K562 (cell line): ENCODE measurements at regions not wholly inside any gene's neighbourhood (a gene's known extent, or its start where the extent isn't known, plus 50 kb on each side); places are given as distances from the start of the nearest gene placed in this dataset.

ENCODE experiments used
- ATAC-seq: fragments of 200-7000 bp; cut with Tn5 transposase; 3 replicates; pipeline ENCODE4 v1.9.1; 2020; ENCODE audit warnings: moderate library complexity
- BruUV-seq: library from RNA; stranded (reverse); fragments of 400-500 nt; replicated peaks from 2 replicates; lab custom pipeline; 2021; lab: Mats Ljungman, UMichigan
- CTCF ChIA-PET: fragments of 300-600 bp; formaldehyde crosslinking; extraction: SDS; loops from one replicate; lab custom pipeline; 2021; ENCODE audit warnings: low intra/inter-chr PET ratio; lab: Yijun Ruan, JAX
- POLR2A ChIA-PET: fragments of 300-600, 350-650 bp; sonication (Branson Sonifier 250); formaldehyde crosslinking; extraction: SDS; loops from one replicate; lab custom pipeline; 2021; ENCODE audit warnings: antibody characterized with exemption, inconsistent platforms; lab: Yijun Ruan, JAX
- DNase-seq, 4 experiments: peaks; one replicate each; pipeline versions ENCODE4 v3.0.0 to v3.0.0-alpha.2; 2011 to 2018; ENCODE audit warnings: low spot score in 3 of 4, mixed read lengths in 3 of 4; ENCODE audit errors: extremely low read depth in 1 of 4
- FAIRE-seq: peaks from 2 replicates; lab custom pipeline; 2011; peaks lifted over from hg19 to GRCh38; lab: Jason Lieb, UNC
- H2AFZ ChIP-seq: 2 replicates; pipeline ENCODE4 v1.6.0; 2011; ENCODE audit warnings: low read depth, low read length, control low read depth, inconsistent platforms
- H3K27ac ChIP-seq: fragments of 200-600 bp; 3 replicates; pipeline ENCODE4 v1.8.0; 2011; ENCODE audit warnings: low read depth, mild to moderate bottlenecking, control low read depth, inconsistent platforms, low read length, moderate library complexity, mixed read lengths; ENCODE audit errors: extremely low read depth
- H3K27me3 ChIP-seq, 2 experiments: fragments of 300-600 bp in 1 of 2; 2 replicates in 1 of 2; 3 replicates in 1 of 2; pipeline versions ENCODE4 v1.6.0 to v1.8.0; 2011; ENCODE audit warnings: inconsistent platforms in 2 of 2, low read length in 2 of 2, mild to moderate bottlenecking in 1 of 2, mixed read lengths in 1 of 2, moderate library complexity in 1 of 2; ENCODE audit not compliant: control insufficient read depth in 2 of 2, insufficient read depth in 2 of 2
- H3K36me3 ChIP-seq: fragments of 300-600 bp; 3 replicates; pipeline ENCODE4 v1.8.0; 2011; ENCODE audit warnings: mild to moderate bottlenecking, low read length, inconsistent platforms; ENCODE audit not compliant: control insufficient read depth, insufficient read depth
- H3K4me1 ChIP-seq, 2 experiments: fragments of 200-600 bp in 1 of 2; replicated peaks in 1 of 2; 2 replicates in 1 of 2; 3 replicates in 1 of 2; pipeline versions ENCODE4 v1.5.1 to v1.8.0; 2011; ENCODE audit warnings: inconsistent platforms in 2 of 2, low read length in 2 of 2, mild to moderate bottlenecking in 1 of 2, mixed read lengths in 1 of 2, moderate library complexity in 1 of 2; ENCODE audit not compliant: control insufficient read depth in 2 of 2, insufficient read depth in 2 of 2
- H3K4me2 ChIP-seq: 2 replicates; pipeline ENCODE4 v1.6.1; 2011; ENCODE audit warnings: low read length, control low read depth, inconsistent platforms, mixed read lengths; ENCODE audit not compliant: insufficient read depth
- H3K4me3 ChIP-seq: fragments of 200-600 bp; sonication (generic), shearing (Covaris generic); 2 replicates; pipeline ENCODE4 v1.5.1; 2016; ENCODE audit warnings: control low read depth, inconsistent platforms
- H3K79me2 ChIP-seq: fragments of 200-600 bp; 3 replicates; pipeline ENCODE4 v1.8.0; 2011; ENCODE audit warnings: low read length, inconsistent platforms; ENCODE audit not compliant: control insufficient read depth, insufficient read depth
- H3K9ac ChIP-seq, 2 experiments: 2 replicates each; pipeline versions ENCODE4 v1.6.0 to v1.6.1; 2011; ENCODE audit warnings: low read depth in 2 of 2, low read length in 2 of 2, control low read depth in 1 of 2, inconsistent platforms in 1 of 2, mild to moderate bottlenecking in 1 of 2, mixed read lengths in 1 of 2; ENCODE audit not compliant: insufficient read depth in 1 of 2
- H3K9me1 ChIP-seq: one replicate; pipeline ENCODE4 v1.6.0; 2011; ENCODE audit warnings: inconsistent platforms, mild to moderate bottlenecking, low read length, moderate library complexity; ENCODE audit not compliant: control insufficient read depth, insufficient read depth
- H3K9me3 ChIP-seq: replicated peaks from 2 replicates; pipeline ENCODE4 v1.5.1; 2011; ENCODE audit warnings: low read depth, low read length, inconsistent platforms; ENCODE audit not compliant: control insufficient read depth, insufficient read depth
- H4K20me1 ChIP-seq: replicated peaks from 2 replicates; pipeline ENCODE4 v1.6.1; 2011; ENCODE audit warnings: low read length, inconsistent platforms, mixed read lengths; ENCODE audit not compliant: control insufficient read depth, insufficient read depth
- FOXA1 ChIP-seq: fragments of 450-650 bp; IDR thresholded peaks from 2 replicates; pipeline ENCODE4 v1.6.1; 2016; ENCODE audit warnings: mild to moderate bottlenecking, borderline replicate concordance
- FOXJ2 ChIP-seq: fragments of 200-800 bp; sonication (Bioruptor generic); IDR thresholded peaks from 2 replicates; pipeline ENCODE4 v1.6.1; 2016; ENCODE audit warnings: missing genetic modification characterization, missing compliant biosample characterization
- GATAD2A ChIP-seq: fragments of 450-650 bp; IDR thresholded peaks from 2 replicates; pipeline ENCODE4 v1.6.1; 2017
- KAT8 ChIP-seq: fragments of 450-650 bp; IDR thresholded peaks from 2 replicates; pipeline ENCODE4 v1.6.1; 2016; ENCODE audit warnings: low read depth, mild to moderate bottlenecking
- KLF1 ChIP-seq: fragments of 450-650 bp; IDR thresholded peaks from 2 replicates; pipeline ENCODE4 v1.6.1; 2016; ENCODE audit warnings: missing genetic modification characterization, missing compliant biosample characterization
- NELFE ChIP-seq: IDR thresholded peaks from 2 replicates; pipeline ENCODE4 v1.6.1; 2011; ENCODE audit warnings: mild to moderate bottlenecking; ENCODE audit not compliant: insufficient read depth, insufficient read length
- SAP30 ChIP-seq: fragments of 200-600 bp; sonication (generic); IDR thresholded peaks from 2 replicates; pipeline ENCODE4 v1.6.1; 2012; ENCODE audit warnings: borderline replicate concordance, low read depth, mild to moderate bottlenecking, moderate library complexity, low read length, control low read depth, inconsistent platforms; ENCODE audit not compliant: insufficient read depth, poor library complexity, severe bottlenecking
- SIRT6 ChIP-seq: IDR thresholded peaks from one replicate; pipeline ENCODE4 v1.6.1; 2012; ENCODE audit warnings: low read depth, mild to moderate bottlenecking, control low read depth, inconsistent platforms, low read length, moderate library complexity
- SMAD1 ChIP-seq: fragments of 150-350 bp; IDR thresholded peaks from 2 replicates; pipeline ENCODE4 v1.6.1; 2014; ENCODE audit warnings: low read length, low read depth; ENCODE audit not compliant: partially characterized antibody
- ZKSCAN1 ChIP-seq: fragments of 150-350 bp; IDR thresholded peaks from 2 replicates; pipeline ENCODE4 v1.6.1; 2016; ENCODE audit warnings: low read depth, low read length
- ZNF584 ChIP-seq: fragments of 200-800 bp; sonication (Bioruptor generic); IDR thresholded peaks from 2 replicates; pipeline ENCODE4 v1.6.1; 2016; ENCODE audit warnings: low read depth, mild to moderate bottlenecking, missing genetic modification characterization, missing compliant biosample characterization
- ZNF644 ChIP-seq: fragments of 200-800 bp; sonication (Bioruptor generic); IDR thresholded peaks from 2 replicates; pipeline ENCODE4 v1.6.1; 2016; ENCODE audit warnings: low read depth, missing genetic modification characterization, missing compliant biosample characterization
- WGBS: fragments of 100-300 bp; shearing (Covaris generic); methylation state at CpG from one replicate; pipeline ENCODE4 v1.1.6; 2016; ENCODE audit warnings: low coverage, mixed read lengths; ENCODE audit not compliant: insufficient coverage; ENCODE audit errors: missing lambda C conversion rate; 5-methylcytosine and 5-hydroxymethylcytosine counted together
- in situ Hi-C: fragments of 300-500 bp; cut with MboI; formaldehyde crosslinking; loops from 4 replicates; pipeline ENCODE4 v1.15.0; 2018; ENCODE audit warnings: inconsistent platforms, mixed read lengths
- intact Hi-C: fragments of 100-400 bp; cut with micrococcal nuclease; formaldehyde crosslinking; loops from 2 replicates; pipeline ENCODE4 v1.14.2; 2022
- TF ChIP-seq, protein P1 (sequence below): sonication (generic); formaldehyde crosslinking; IDR thresholded peaks from 2 replicates; pipeline ENCODE4 v1.5.0; 2020; ENCODE audit warnings: missing genetic modification reagents
- TF ChIP-seq, protein P2 (sequence below): fragments of 450-650 bp; IDR thresholded peaks from 2 replicates; pipeline ENCODE4 v1.6.1; 2016; ENCODE audit warnings: low read depth, mild to moderate bottlenecking, moderate library complexity
- TF ChIP-seq, protein P3 (sequence below): IDR thresholded peaks from 2 replicates; pipeline ENCODE4 v1.6.1; 2014; ENCODE audit warnings: antibody characterized with exemption
- TF ChIP-seq, protein P4 (sequence below): fragments of 450-650 bp; IDR thresholded peaks from 2 replicates; pipeline ENCODE4 v1.6.1; 2017; ENCODE audit warnings: antibody characterized with exemption

DNA sequence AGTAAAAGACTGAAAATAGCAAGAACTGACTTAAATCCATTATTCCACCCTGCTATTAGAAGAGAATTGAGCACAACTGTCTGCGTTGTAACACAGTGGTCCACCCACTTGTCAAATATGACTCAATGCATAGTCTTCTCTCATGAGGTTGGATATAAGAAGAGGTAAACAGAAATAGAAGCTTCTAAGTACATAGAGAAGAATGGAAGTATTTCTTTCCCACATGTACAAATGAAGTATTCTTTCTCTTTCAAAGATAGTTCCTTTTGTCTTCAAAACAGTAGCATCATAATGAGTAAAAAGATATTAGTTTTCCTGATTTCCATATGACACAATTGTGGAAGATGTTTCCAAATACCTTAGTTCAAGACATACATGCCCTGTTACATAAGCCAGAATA lies 348.6 kb upstream of the CCDC54 start:
- Histone ChIP-seq H3K9me1 (no peaks in the 10 kb centered on the region), H3K36me3 (no peaks in the 10 kb centered on the region), H3K4me1 (no peaks in the 10 kb centered on the region), H3K9me3 (no peaks in the 10 kb centered on the region), H3K9ac (no peak overlapping the region), H3K4me3 (no peak overlapping the region), H4K20me1 (no peaks in the 10 kb centered on the region), H3K79me2 (no peaks in the 10 kb centered on the region), H3K4me2 (no peak overlapping the region), H2AFZ (no peak overlapping the region), H3K27ac (no peak overlapping the region), H3K27me3 (no peaks in the 10 kb centered on the region)
- TF ChIP-seq FOXA1 (no peak), ZNF584 (CRISPR knock-in tag) (no peak), ZKSCAN1 (no peak), NELFE (no peak), FOXJ2 (no peak), SMAD1 (no peak), GATAD2A (no peak), ZNF644 (tag) (no peak), SIRT6 (no peak), KLF1 (tag) (no peak), KAT8 (no peak), SAP30 (no peak)
- TF ChIP-seq, protein P1, sequence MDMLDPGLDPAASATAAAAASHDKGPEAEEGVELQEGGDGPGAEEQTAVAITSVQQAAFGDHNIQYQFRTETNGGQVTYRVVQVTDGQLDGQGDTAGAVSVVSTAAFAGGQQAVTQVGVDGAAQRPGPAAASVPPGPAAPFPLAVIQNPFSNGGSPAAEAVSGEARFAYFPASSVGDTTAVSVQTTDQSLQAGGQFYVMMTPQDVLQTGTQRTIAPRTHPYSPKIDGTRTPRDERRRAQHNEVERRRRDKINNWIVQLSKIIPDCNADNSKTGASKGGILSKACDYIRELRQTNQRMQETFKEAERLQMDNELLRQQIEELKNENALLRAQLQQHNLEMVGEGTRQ (CRISPR knock-in tag): no peak
- TF ChIP-seq, protein P2, sequence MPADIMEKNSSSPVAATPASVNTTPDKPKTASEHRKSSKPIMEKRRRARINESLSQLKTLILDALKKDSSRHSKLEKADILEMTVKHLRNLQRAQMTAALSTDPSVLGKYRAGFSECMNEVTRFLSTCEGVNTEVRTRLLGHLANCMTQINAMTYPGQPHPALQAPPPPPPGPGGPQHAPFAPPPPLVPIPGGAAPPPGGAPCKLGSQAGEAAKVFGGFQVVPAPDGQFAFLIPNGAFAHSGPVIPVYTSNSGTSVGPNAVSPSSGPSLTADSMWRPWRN: no peak
- TF ChIP-seq, protein P3, sequence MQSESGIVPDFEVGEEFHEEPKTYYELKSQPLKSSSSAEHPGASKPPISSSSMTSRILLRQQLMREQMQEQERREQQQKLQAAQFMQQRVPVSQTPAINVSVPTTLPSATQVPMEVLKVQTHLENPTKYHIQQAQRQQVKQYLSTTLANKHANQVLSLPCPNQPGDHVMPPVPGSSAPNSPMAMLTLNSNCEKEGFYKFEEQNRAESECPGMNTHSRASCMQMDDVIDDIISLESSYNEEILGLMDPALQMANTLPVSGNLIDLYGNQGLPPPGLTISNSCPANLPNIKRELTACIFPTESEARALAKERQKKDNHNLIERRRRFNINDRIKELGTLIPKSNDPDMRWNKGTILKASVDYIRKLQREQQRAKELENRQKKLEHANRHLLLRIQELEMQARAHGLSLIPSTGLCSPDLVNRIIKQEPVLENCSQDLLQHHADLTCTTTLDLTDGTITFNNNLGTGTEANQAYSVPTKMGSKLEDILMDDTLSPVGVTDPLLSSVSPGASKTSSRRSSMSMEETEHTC: no peak
- TF ChIP-seq, protein P4, sequence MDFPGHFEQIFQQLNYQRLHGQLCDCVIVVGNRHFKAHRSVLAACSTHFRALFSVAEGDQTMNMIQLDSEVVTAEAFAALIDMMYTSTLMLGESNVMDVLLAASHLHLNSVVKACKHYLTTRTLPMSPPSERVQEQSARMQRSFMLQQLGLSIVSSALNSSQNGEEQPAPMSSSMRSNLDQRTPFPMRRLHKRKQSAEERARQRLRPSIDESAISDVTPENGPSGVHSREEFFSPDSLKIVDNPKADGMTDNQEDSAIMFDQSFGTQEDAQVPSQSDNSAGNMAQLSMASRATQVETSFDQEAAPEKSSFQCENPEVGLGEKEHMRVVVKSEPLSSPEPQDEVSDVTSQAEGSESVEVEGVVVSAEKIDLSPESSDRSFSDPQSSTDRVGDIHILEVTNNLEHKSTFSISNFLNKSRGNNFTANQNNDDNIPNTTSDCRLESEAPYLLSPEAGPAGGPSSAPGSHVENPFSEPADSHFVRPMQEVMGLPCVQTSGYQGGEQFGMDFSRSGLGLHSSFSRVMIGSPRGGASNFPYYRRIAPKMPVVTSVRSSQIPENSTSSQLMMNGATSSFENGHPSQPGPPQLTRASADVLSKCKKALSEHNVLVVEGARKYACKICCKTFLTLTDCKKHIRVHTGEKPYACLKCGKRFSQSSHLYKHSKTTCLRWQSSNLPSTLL: no peak
- CTCF ChIA-PET: no interaction called here
- ATAC-seq: no peak
- intact Hi-C loops: no loop called here
- no TSS peak for BruUV-seq
- 0% methylated on average over 1 of the region's 1 CpG for WGBS
- FAIRE-seq: no peak
- no peak for DNase-seq
- POLR2A ChIA-PET: no interaction called here
- in situ Hi-C loops: no loop called here
